ENCODE measurements at regions not wholly inside any gene's neighbourhood (a gene's known extent, or its start where the extent isn't known, plus 50 kb on each side); places are given as distances from the start of the nearest gene placed in this dataset.

GRCh38 chr3:166554023-166554422, 716.8 kb upstream of the BCHE start:
- ChIA-PET CTCF (no interaction called here), POLR2A (no interaction called here)
- DNase-seq (ENCODE audit: extremely low spot score), result no peak
- TF ChIP-seq NFRKB (IDR thresholded peaks at IDR 0.05) (no peak), BHLHE40 (IDR thresholded peaks at IDR 0.05; ENCODE audit: borderline replicate concordance) (no peak), SP1 (IDR thresholded peaks at IDR 0.05) (no peak), LEF1 (IDR thresholded peaks at IDR 0.05; ENCODE audit: borderline replicate concordance) (no peak), ELF4 (IDR thresholded peaks at IDR 0.05) (no peak), HDGF (IDR thresholded peaks at IDR 0.05; ENCODE audit: borderline replicate concordance) (no peak), ARNT (IDR thresholded peaks at IDR 0.05) (no peak), SUZ12 (IDR thresholded peaks at IDR 0.05) (no peak), FOXM1 (IDR thresholded peaks at IDR 0.05; ENCODE audit: borderline replicate concordance) (no peak), FOXA1 (IDR thresholded peaks at IDR 0.05) (no peak), L3MBTL2 (conservative IDR thresholded peaks at IDR 0.05) (no peak), ZNF384 (IDR thresholded peaks at IDR 0.05) (no peak), CTBP1 (IDR thresholded peaks at IDR 0.05; ENCODE audit: borderline replicate concordance) (no peak), FOXK2 (IDR thresholded peaks at IDR 0.05) (no peak), PKNOX1 (IDR thresholded peaks at IDR 0.05) (no peak), TARDBP (IDR thresholded peaks at IDR 0.05) (no peak)

DNA sequence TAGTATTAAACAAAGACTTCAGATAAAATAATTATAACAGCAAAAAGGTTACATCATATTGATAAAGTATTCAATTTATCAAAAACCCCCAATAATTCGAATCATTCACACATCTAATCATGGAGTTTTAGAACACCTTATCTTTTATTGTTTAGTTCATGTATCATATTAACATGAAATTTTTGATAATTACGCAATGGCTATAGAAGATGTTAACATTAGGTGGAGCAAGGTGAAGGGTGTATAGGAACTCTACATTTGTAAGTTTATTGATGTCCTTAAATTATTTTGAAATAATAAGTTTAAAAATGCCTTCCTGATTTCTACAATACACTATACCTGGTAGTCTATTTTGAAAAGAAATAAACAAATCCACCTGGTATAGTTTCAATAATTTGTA, 696.5 kb upstream of the BCHE start:
- ChIA-PET POLR2A (no interaction called here), CTCF (no interaction called here)
- TF ChIP-seq PKNOX1 (IDR thresholded peaks at IDR 0.05) (no peak), ARNT (IDR thresholded peaks at IDR 0.05) (no peak), ZNF384 (IDR thresholded peaks at IDR 0.05) (no peak), FOXA1 (IDR thresholded peaks at IDR 0.05) (no peak), SUZ12 (IDR thresholded peaks at IDR 0.05) (no peak), CTBP1 (IDR thresholded peaks at IDR 0.05; ENCODE audit: borderline replicate concordance) (no peak), HDGF (IDR thresholded peaks at IDR 0.05; ENCODE audit: borderline replicate concordance) (no peak), L3MBTL2 (conservative IDR thresholded peaks at IDR 0.05) (no peak), ELF4 (IDR thresholded peaks at IDR 0.05) (no peak), NFRKB (IDR thresholded peaks at IDR 0.05) (no peak), SP1 (IDR thresholded peaks at IDR 0.05) (no peak), LEF1 (IDR thresholded peaks at IDR 0.05; ENCODE audit: borderline replicate concordance) (no peak), FOXM1 (IDR thresholded peaks at IDR 0.05; ENCODE audit: borderline replicate concordance) (no peak), BHLHE40 (IDR thresholded peaks at IDR 0.05; ENCODE audit: borderline replicate concordance) (no peak), TARDBP (IDR thresholded peaks at IDR 0.05) (no peak), FOXK2 (IDR thresholded peaks at IDR 0.05) (no peak)
- no peak for DNase-seq (ENCODE audit: extremely low spot score)

DNA sequence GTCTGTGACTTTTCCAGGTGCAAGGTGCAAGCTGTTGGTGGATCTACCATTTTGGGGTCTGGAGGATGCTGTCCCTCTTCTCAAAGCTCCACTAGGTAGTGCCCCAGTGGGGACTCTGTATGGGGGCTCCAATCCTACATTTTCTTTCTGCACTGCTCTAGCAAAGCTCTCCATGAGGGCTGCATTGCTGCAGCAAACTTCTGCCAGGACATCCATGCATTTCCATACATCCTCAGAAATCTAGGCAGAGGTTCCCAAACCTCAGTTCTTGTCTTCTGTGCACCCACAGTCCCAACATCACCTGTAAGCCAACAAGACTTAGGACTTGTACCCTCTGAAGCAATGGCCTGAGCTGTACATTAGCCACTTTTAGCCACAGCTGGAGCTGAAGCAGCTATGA, 694.5 kb upstream of the BCHE start:
- TF ChIP-seq TARDBP (IDR thresholded peaks at IDR 0.05) (no peak), ARNT (IDR thresholded peaks at IDR 0.05) (no peak), LEF1 (IDR thresholded peaks at IDR 0.05; ENCODE audit: borderline replicate concordance) (no peak), CTBP1 (IDR thresholded peaks at IDR 0.05; ENCODE audit: borderline replicate concordance) (no peak), L3MBTL2 (conservative IDR thresholded peaks at IDR 0.05) (no peak), FOXM1 (IDR thresholded peaks at IDR 0.05; ENCODE audit: borderline replicate concordance) (no peak), PKNOX1 (IDR thresholded peaks at IDR 0.05) (no peak), ZNF384 (IDR thresholded peaks at IDR 0.05) (no peak), HDGF (IDR thresholded peaks at IDR 0.05; ENCODE audit: borderline replicate concordance) (no peak)
- DNase-seq (ENCODE audit: extremely low spot score), result no peak
- CTCF ChIA-PET, result no interaction called here

DNA sequence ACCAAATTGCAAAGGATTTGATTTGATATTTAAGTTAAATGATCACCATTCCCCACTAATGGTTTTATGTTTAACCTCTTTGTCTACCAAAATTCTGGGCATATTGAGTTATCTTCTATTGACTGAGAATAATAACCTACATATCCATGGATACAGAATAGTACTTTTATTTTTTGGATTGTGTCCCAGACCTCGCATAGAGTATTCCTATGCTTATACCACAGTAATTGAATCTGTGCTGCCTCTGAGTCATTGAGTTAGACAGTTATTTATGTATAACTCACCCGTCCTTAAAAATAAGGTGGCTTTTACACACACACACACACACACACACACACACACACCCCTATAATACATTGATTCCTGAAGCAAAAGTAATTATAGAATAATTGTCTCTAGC, 690.1 kb upstream of the BCHE start:
- no peak for TF ChIP-seq BHLHE40 (IDR thresholded peaks at IDR 0.05; ENCODE audit: borderline replicate concordance)
- no peak for TF ChIP-seq FOXA1 (IDR thresholded peaks at IDR 0.05)
- TF ChIP-seq ZNF384 (IDR thresholded peaks at IDR 0.05), result no peak
- no peak for TF ChIP-seq TARDBP (IDR thresholded peaks at IDR 0.05)
- no peak for TF ChIP-seq ELF4 (IDR thresholded peaks at IDR 0.05)
- TF ChIP-seq ARNT (IDR thresholded peaks at IDR 0.05), result no peak
- no peak for TF ChIP-seq PKNOX1 (IDR thresholded peaks at IDR 0.05)
- TF ChIP-seq LEF1 (IDR thresholded peaks at IDR 0.05; ENCODE audit: borderline replicate concordance), result no peak
- TF ChIP-seq NFRKB (IDR thresholded peaks at IDR 0.05), result no peak
- no peak for TF ChIP-seq FOXK2 (IDR thresholded peaks at IDR 0.05)
- no peak for TF ChIP-seq SUZ12 (IDR thresholded peaks at IDR 0.05)
- no peak for TF ChIP-seq L3MBTL2 (conservative IDR thresholded peaks at IDR 0.05)
- CTCF ChIA-PET, result no interaction called here
- DNase-seq (ENCODE audit: extremely low spot score), result no peak
- POLR2A ChIA-PET, result no interaction called here

More for the DNA sequence above, 694.5 kb upstream of the BCHE start:
- POLR2A ChIA-PET, result no interaction called here

DNA sequence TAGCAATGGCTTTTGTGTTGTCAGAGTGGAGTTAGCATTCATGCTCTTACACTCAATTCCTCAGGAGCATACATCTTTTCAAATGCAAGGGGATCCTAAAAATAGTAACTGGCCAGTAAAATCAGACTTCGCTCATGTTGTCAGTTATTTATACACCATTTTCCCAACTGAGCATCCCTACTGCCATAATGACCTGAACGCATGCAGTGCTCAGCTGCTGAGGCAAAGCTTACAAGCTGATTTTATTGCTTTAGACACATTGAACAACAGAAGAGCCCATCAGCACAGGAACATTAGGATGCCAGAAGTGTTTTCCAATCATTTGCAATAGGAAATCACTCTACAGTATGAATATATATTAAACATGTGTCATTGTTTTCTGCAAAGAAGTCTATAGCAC, 689.7 kb upstream of the BCHE start:
- ChIA-PET CTCF (no interaction called here), POLR2A (no interaction called here)
- DNase-seq (ENCODE audit: extremely low spot score), result no peak
- TF ChIP-seq LEF1 (IDR thresholded peaks at IDR 0.05; ENCODE audit: borderline replicate concordance) (no peak), ZNF384 (IDR thresholded peaks at IDR 0.05) (no peak), NFRKB (IDR thresholded peaks at IDR 0.05) (no peak), PKNOX1 (IDR thresholded peaks at IDR 0.05) (no peak)
